ENCODE measurements at regions not wholly inside any gene's neighbourhood (a gene's known extent, or its start where the extent isn't known, plus 50 kb on each side); places are given as distances from the start of the nearest gene placed in this dataset.

DNA sequence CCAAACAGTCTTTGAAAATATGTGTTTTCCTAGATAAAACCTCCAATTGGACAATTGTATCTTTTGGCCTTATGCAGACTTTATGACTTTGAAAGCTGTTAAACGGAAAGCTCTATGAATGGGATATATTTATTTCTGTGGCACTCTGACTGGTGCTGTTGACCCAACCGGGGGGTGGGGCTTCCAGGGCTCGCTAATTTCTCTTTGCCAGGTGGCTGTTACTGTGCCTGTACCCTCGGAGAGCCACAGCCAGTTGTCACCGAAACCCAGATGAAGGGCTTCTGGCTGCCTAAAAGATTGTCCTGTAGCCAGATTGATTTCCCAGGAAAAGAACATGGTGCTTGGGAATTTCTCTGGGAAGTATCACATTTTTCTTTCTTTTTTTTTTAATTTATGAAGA lies 132.7 kb upstream of the NAV2 start:
- Histone ChIP-seq H3K27ac (ENCODE audit: insufficient read depth, low read length, poor library complexity, severe bottlenecking) (no peak overlapping the region), H3K36me3 (ENCODE audit: control insufficient read depth, insufficient read depth, low read length) (no peaks in the 10 kb centered on the region), H3K4me1 (ENCODE audit: control insufficient read depth, insufficient read depth, low read length, poor library complexity, severe bottlenecking) (no peaks in the 10 kb centered on the region), H3K27me3 (replicated peaks; ENCODE audit: control insufficient read depth, insufficient read depth, low read length, poor library complexity, severe bottlenecking) (no peaks in the 10 kb centered on the region), H3K4me3 (ENCODE audit: insufficient read depth, low read depth, low read length, poor library complexity, severe bottlenecking) (no peak overlapping the region), H3K9me3 (ENCODE audit: control insufficient read depth, low read length) (no peaks in the 10 kb centered on the region)
- DNase-seq: no peak

DNA sequence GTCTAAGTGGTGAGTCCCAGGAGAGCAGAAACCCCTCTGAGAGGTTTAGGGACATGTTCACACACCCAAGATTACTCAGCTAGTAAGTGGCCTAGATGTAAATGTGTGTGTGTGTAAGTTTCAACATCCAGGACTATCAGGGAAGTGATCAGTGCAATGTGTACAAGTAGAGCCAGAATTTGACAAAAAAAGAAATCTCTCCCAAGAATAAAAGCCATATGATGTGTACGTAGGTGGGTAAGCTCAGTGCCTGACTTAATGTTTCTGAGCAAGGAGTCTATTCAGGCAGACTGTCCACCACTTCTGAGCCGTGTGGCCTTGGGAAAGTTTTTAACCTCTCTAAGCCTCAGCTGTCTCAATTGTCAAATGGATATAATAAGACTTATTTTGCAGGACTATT lies 133.8 kb upstream of the NAV2 start:
- Histone ChIP-seq H3K4me1 (ENCODE audit: control insufficient read depth, insufficient read depth, low read length, poor library complexity, severe bottlenecking) (no peaks in the 10 kb centered on the region), H3K36me3 (ENCODE audit: control insufficient read depth, insufficient read depth, low read length) (no peaks in the 10 kb centered on the region), H3K27me3 (replicated peaks; ENCODE audit: control insufficient read depth, insufficient read depth, low read length, poor library complexity, severe bottlenecking) (no peaks in the 10 kb centered on the region), H3K27ac (ENCODE audit: insufficient read depth, low read length, poor library complexity, severe bottlenecking) (no peak overlapping the region), H3K9me3 (ENCODE audit: control insufficient read depth, low read length) (no peaks in the 10 kb centered on the region), H3K4me3 (ENCODE audit: insufficient read depth, low read depth, low read length, poor library complexity, severe bottlenecking) (no peak overlapping the region)
- no peak for DNase-seq

DNA sequence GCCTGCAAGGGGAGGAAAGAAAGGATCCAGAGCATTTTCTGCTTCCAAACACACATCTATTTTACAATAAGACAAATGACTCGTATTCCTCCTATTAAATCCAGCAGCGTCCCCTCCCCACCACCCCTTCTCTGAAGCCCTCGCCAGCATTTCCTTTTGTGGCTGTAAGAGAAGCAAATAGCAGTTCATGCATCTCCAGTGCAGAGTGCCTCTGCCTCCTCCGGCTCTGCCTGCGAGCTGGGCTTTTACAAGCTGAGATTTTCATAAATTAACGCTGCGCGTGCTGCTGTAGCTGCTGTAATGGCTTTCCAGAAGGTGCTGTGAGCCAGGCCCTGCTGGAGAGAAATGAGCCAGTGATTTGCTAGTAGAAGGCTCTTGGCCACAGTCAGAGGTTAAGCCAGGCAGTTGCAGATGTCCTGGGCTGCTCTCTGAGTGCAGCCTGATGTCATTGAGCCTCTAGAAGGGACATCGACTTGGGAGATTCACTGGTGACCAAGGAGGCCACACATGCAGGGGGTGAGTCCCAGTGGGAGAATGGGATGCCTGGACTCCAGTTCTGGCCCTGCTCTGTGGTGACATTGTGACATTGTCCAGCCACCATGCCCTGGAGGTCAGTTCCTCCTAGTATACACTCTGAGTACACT lies 134.5 kb upstream of the NAV2 start:
- no peaks in the 10 kb centered on the region for H3K9me3 ChIP-seq (ENCODE audit: control insufficient read depth, low read length)
- no peaks in the 10 kb centered on the region for H3K4me1 ChIP-seq (ENCODE audit: control insufficient read depth, insufficient read depth, low read length, poor library complexity, severe bottlenecking)
- no peaks in the 10 kb centered on the region for H3K36me3 ChIP-seq (ENCODE audit: control insufficient read depth, insufficient read depth, low read length)
- no peak for DNase-seq
- H3K4me3 ChIP-seq (ENCODE audit: insufficient read depth, low read depth, low read length, poor library complexity, severe bottlenecking): no peak overlapping the region
- H3K27me3 ChIP-seq (replicated peaks; ENCODE audit: control insufficient read depth, insufficient read depth, low read length, poor library complexity, severe bottlenecking): no peaks in the 10 kb centered on the region
- H3K27ac ChIP-seq (ENCODE audit: insufficient read depth, low read length, poor library complexity, severe bottlenecking): no peak overlapping the region

DNA sequence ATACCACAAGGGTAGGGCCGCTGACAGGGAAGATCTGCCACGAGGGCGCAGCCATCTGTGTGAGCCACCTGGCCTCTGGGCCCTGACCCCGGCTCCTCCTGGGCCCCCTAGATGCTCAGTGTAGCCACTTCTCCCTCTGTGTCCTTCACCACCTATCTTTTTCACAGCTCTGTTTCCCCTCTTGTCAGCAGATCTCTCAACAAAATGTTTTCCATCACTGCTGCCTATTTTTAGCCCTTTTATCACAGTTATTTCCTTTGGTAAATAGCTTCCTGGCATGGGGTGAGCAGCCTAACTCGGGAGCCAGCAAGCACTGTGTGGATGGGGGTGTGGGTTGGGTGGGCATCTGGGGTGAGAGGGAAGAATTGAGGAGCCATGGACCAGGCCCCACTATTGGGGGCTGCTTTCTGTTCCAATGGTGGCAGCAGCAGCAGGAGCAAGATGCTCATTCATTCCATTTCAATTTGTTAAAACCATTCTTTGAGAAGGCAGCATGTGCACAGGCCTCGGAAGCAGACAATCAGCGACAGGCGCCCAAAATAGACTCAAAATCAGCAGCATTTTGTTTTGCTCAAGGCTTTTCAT lies 135.2 kb upstream of the NAV2 start:
- Histone ChIP-seq H3K36me3 (ENCODE audit: control insufficient read depth, insufficient read depth, low read length) (no peaks in the 10 kb centered on the region), H3K27me3 (replicated peaks; ENCODE audit: control insufficient read depth, insufficient read depth, low read length, poor library complexity, severe bottlenecking) (no peaks in the 10 kb centered on the region), H3K4me3 (ENCODE audit: insufficient read depth, low read depth, low read length, poor library complexity, severe bottlenecking) (no peak overlapping the region), H3K27ac (ENCODE audit: insufficient read depth, low read length, poor library complexity, severe bottlenecking) (no peak overlapping the region), H3K9me3 (ENCODE audit: control insufficient read depth, low read length) (no peaks in the 10 kb centered on the region), H3K4me1 (ENCODE audit: control insufficient read depth, insufficient read depth, low read length, poor library complexity, severe bottlenecking) (no peaks in the 10 kb centered on the region)
- DNase-seq: no peak

GRCh38 chr11:19576903-19577302 lies 135.7 kb upstream of the NAV2 start:
- no peaks in the 10 kb centered on the region for H3K9me3 ChIP-seq (ENCODE audit: control insufficient read depth, low read length)
- no peak overlapping the region for H3K4me3 ChIP-seq (ENCODE audit: insufficient read depth, low read depth, low read length, poor library complexity, severe bottlenecking)
- no peaks in the 10 kb centered on the region for H3K27me3 ChIP-seq (replicated peaks; ENCODE audit: control insufficient read depth, insufficient read depth, low read length, poor library complexity, severe bottlenecking)
- no peaks in the 10 kb centered on the region for H3K36me3 ChIP-seq (ENCODE audit: control insufficient read depth, insufficient read depth, low read length)
- no peak for DNase-seq
- no peak overlapping the region for H3K27ac ChIP-seq (ENCODE audit: insufficient read depth, low read length, poor library complexity, severe bottlenecking)
- H3K4me1 ChIP-seq (ENCODE audit: control insufficient read depth, insufficient read depth, low read length, poor library complexity, severe bottlenecking): no peaks in the 10 kb centered on the region

DNA sequence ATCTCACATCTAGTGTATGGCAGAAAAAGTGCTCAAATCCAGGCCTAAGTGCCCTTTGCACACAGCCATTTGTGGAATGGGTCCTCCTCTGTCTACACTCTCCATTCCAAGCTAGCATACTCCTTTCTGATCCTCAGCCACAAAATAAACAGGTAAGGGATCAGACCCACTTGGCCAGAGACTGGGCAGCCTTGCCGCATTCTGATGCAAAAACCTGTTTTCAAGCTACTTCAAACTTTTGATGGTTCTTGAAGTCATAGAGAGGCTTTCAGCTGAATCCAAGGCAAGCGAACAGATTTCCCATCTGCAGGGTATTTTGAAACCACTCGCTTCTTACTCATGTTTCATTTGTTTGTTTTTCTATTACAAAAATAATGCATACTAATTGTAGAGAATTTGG lies 136.6 kb upstream of the NAV2 start:
- Histone ChIP-seq H3K4me3 (ENCODE audit: insufficient read depth, low read depth, low read length, poor library complexity, severe bottlenecking) (no peak overlapping the region), H3K9me3 (ENCODE audit: control insufficient read depth, low read length) (no peaks in the 10 kb centered on the region), H3K27me3 (replicated peaks; ENCODE audit: control insufficient read depth, insufficient read depth, low read length, poor library complexity, severe bottlenecking) (no peaks in the 10 kb centered on the region), H3K36me3 (ENCODE audit: control insufficient read depth, insufficient read depth, low read length) (no peaks in the 10 kb centered on the region), H3K27ac (ENCODE audit: insufficient read depth, low read length, poor library complexity, severe bottlenecking) (no peak overlapping the region), H3K4me1 (ENCODE audit: control insufficient read depth, insufficient read depth, low read length, poor library complexity, severe bottlenecking) (no peaks in the 10 kb centered on the region)
- no peak for DNase-seq

DNA sequence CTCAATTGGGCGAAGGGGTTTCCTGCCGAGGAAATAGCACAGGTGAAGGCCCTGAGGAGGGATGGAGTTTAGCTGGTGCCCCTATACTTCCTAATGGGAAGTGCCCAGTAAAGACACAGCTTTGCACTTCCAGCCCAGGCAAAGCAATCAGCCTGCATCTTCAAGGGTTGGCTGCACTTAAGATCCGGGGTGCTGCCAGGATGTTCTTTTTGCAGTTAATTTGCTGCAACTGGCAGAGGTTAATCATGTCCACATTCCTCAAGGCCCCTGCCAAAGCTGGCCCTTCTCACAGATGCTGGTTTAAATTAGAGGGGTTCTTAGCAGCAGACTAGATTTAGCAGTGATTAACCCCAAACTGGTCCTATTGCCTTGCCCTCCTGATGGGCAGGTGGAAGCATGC lies 137.7 kb upstream of the NAV2 start:
- H3K9me3 ChIP-seq (ENCODE audit: control insufficient read depth, low read length): no peaks in the 10 kb centered on the region
- no peaks in the 10 kb centered on the region for H3K36me3 ChIP-seq (ENCODE audit: control insufficient read depth, insufficient read depth, low read length)
- H3K4me3 ChIP-seq (ENCODE audit: insufficient read depth, low read depth, low read length, poor library complexity, severe bottlenecking): no peak overlapping the region
- H3K27me3 ChIP-seq (replicated peaks; ENCODE audit: control insufficient read depth, insufficient read depth, low read length, poor library complexity, severe bottlenecking): no peaks in the 10 kb centered on the region
- no peak for DNase-seq
- H3K4me1 ChIP-seq (ENCODE audit: control insufficient read depth, insufficient read depth, low read length, poor library complexity, severe bottlenecking): no peaks in the 10 kb centered on the region
- no peak overlapping the region for H3K27ac ChIP-seq (ENCODE audit: insufficient read depth, low read length, poor library complexity, severe bottlenecking)

- no peaks in the 10 kb centered on the region for H3K4me1 ChIP-seq (ENCODE audit: control insufficient read depth, insufficient read depth, low read length, poor library complexity, severe bottlenecking)
- H3K4me3 ChIP-seq (ENCODE audit: insufficient read depth, low read depth, low read length, poor library complexity, severe bottlenecking): no peak overlapping the region
- no peaks in the 10 kb centered on the region for H3K36me3 ChIP-seq (ENCODE audit: control insufficient read depth, insufficient read depth, low read length)
- no peak for DNase-seq
- no peaks in the 10 kb centered on the region for H3K27me3 ChIP-seq (replicated peaks; ENCODE audit: control insufficient read depth, insufficient read depth, low read length, poor library complexity, severe bottlenecking)
- no peaks in the 10 kb centered on the region for H3K9me3 ChIP-seq (ENCODE audit: control insufficient read depth, low read length)
- H3K27ac ChIP-seq (ENCODE audit: insufficient read depth, low read length, poor library complexity, severe bottlenecking): no peak overlapping the region
Observed at GRCh38 chr11:19573666-19574065, 139.0 kb upstream of the NAV2 start.

GRCh38 chr11:19571906-19572305 lies 140.7 kb upstream of the NAV2 start:
- DNase-seq: no peak
- Histone ChIP-seq H3K4me1 (ENCODE audit: control insufficient read depth, insufficient read depth, low read length, poor library complexity, severe bottlenecking) (no peaks in the 10 kb centered on the region), H3K9me3 (ENCODE audit: control insufficient read depth, low read length) (no peaks in the 10 kb centered on the region), H3K4me3 (ENCODE audit: insufficient read depth, low read depth, low read length, poor library complexity, severe bottlenecking) (no peak overlapping the region), H3K36me3 (ENCODE audit: control insufficient read depth, insufficient read depth, low read length) (no peaks in the 10 kb centered on the region), H3K27me3 (replicated peaks; ENCODE audit: control insufficient read depth, insufficient read depth, low read length, poor library complexity, severe bottlenecking) (no peaks in the 10 kb centered on the region), H3K27ac (ENCODE audit: insufficient read depth, low read length, poor library complexity, severe bottlenecking) (no peak overlapping the region)

DNA sequence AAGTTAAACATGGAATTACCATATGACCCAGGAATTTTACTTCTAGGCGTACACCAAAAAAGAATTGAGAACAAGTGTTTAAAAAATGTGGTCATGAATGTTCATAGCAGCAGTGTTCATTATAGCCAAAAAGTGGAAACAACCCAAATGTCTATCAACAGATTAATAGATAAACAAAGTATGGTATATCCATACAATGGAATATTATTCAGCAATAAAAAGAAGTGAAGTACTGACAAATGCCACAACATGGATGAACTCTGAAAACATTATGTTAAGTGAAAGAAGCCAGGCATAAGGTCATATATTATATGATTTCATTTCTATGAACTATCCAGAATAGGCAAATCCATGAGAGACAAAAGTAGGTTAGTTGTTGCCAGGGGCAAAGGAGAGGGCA lies 141.7 kb upstream of the NAV2 start:
- Histone ChIP-seq H3K9me3 (ENCODE audit: control insufficient read depth, low read length) (no peaks in the 10 kb centered on the region), H3K4me3 (ENCODE audit: insufficient read depth, low read depth, low read length, poor library complexity, severe bottlenecking) (no peak overlapping the region), H3K27me3 (replicated peaks; ENCODE audit: control insufficient read depth, insufficient read depth, low read length, poor library complexity, severe bottlenecking) (no peaks in the 10 kb centered on the region), H3K4me1 (ENCODE audit: control insufficient read depth, insufficient read depth, low read length, poor library complexity, severe bottlenecking) (no peaks in the 10 kb centered on the region), H3K27ac (ENCODE audit: insufficient read depth, low read length, poor library complexity, severe bottlenecking) (no peak overlapping the region), H3K36me3 (ENCODE audit: control insufficient read depth, insufficient read depth, low read length) (no peaks in the 10 kb centered on the region)
- no peak for DNase-seq
